MM.1S (cell line): ENCODE measurements at regions not wholly inside any gene's neighbourhood (a gene's known extent, or its start where the extent isn't known, plus 50 kb on each side); places are given as distances from the start of the nearest gene placed in this dataset.
"Not testable (repeated sequence)": the region's sequence is repeated elsewhere in the genome, so short reads cannot be mapped to it uniquely, and the experiment has no call there.

Source experiments
- CTCF ChIP-seq: fragments of 300-600 bp; sonication (generic); IDR thresholded peaks from 2 replicates; pipeline ENCODE4 v1.5.1; 2016; ENCODE audit warnings: antibody characterized with exemption, low read length, mixed read lengths
- EZH2 ChIP-seq: fragments of 300-600 bp; sonication (generic); optimal IDR thresholded peaks from 2 replicates; pipeline ENCODE3; 2017; ENCODE audit warnings: low read depth, mild to moderate bottlenecking, antibody characterized with exemption, low read length, mixed read lengths
- EZH2phosphoT487 ChIP-seq: fragments of 300-600 bp; sonication (generic); IDR thresholded peaks from 2 replicates; pipeline ENCODE4 v1.6.1; 2018; ENCODE audit warnings: antibody characterized with exemption, low read length

GRCh38 chr21:6096560-6097424, 4424.6 kb upstream of the TPTE start:
- TF ChIP-seq CTCF, EZH2, EZH2phosphoT487: not testable (repeated sequence)
